ENCODE measurements at regions not wholly inside any gene's neighbourhood (a gene's known extent, or its start where the extent isn't known, plus 50 kb on each side); places are given as distances from the start of the nearest gene placed in this dataset.

DNA sequence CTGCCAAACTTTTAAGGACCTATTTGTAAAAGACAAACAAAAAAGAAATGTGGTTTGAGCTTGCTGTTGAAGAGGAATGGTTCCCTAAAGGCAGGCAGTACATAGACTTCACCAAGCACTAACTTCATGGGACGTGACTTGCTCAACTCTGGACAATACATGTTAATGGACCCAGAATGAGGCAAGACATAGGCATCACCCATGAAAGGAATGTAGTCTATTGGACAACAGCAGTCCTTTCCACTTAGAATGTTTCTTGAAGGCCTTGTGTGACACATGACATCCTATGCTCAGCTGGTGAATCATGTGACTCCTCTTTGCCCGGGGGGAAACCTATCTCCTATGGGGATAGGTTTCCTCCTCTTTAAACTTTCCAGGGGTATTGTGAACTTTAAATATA, 246.4 kb upstream of the BLID start:
- TF ChIP-seq, protein P1, sequence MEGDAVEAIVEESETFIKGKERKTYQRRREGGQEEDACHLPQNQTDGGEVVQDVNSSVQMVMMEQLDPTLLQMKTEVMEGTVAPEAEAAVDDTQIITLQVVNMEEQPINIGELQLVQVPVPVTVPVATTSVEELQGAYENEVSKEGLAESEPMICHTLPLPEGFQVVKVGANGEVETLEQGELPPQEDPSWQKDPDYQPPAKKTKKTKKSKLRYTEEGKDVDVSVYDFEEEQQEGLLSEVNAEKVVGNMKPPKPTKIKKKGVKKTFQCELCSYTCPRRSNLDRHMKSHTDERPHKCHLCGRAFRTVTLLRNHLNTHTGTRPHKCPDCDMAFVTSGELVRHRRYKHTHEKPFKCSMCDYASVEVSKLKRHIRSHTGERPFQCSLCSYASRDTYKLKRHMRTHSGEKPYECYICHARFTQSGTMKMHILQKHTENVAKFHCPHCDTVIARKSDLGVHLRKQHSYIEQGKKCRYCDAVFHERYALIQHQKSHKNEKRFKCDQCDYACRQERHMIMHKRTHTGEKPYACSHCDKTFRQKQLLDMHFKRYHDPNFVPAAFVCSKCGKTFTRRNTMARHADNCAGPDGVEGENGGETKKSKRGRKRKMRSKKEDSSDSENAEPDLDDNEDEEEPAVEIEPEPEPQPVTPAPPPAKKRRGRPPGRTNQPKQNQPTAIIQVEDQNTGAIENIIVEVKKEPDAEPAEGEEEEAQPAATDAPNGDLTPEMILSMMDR (conservative IDR thresholded peaks at IDR 0.05) = no peak
- no peak for TF ChIP-seq ZFX (IDR thresholded peaks at IDR 0.05)

Data from C4-2B (cell line).